ENCODE measurements at regions not wholly inside any gene's neighbourhood (a gene's known extent, or its start where the extent isn't known, plus 50 kb on each side); places are given as distances from the start of the nearest gene placed in this dataset.
A peak's percentile ranks its signal among the peaks of the same experiment; 100 is the strongest.
"Not testable (repeated sequence)": the region's sequence is repeated elsewhere in the genome, so short reads cannot be mapped to it uniquely, and the experiment has no call there.

DNA sequence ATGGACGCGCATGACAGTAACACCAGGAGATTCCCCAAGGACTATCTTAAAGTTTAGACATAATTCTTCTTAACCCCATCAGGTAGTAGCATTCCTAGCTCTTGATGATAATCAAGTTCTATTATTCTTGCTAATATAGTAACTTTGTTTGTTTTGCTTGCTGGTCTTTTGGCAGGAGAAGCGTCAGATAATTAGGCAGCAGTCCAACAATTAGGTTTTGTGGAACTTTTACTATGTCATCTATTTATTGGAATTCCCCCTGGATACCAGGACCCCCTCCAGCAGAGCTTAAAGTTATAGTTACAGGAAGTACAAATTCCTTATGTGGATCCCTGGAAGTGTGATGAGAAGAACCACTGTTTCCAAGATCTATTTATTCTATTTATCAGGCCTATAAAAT lies 1138.0 kb upstream of the FAM98A start:
- Histone ChIP-seq H3K4me3 (ENCODE audit: low read length) (no peak overlapping the region), H3K36me3 (ENCODE audit: control insufficient read depth, low read depth, low read length) (no peaks in the 10 kb centered on the region), H3K27me3 (ENCODE audit: control insufficient read depth, insufficient read depth, low read length) (no peaks in the 10 kb centered on the region), H3K27ac (ENCODE audit: low read length) (no peak overlapping the region), H3K4me1 (ENCODE audit: control insufficient read depth, low read depth, low read length) (peaks cover 27% of the 10 kb centered on the region), H3K9ac (ENCODE audit: low read length) (no peak overlapping the region), H3K9me3 (ENCODE audit: control insufficient read depth, low read depth, low read length) (no peaks in the 10 kb centered on the region)

GRCh38 chr2:34736482-34736881 lies 1137.4 kb upstream of the FAM98A start:
- Histone ChIP-seq H3K4me3 (ENCODE audit: low read length) (no peak overlapping the region), H3K4me1 (ENCODE audit: control insufficient read depth, low read depth, low read length) (peaks cover 27% of the 10 kb centered on the region), H3K9ac (ENCODE audit: low read length) (no peak overlapping the region), H3K9me3 (ENCODE audit: control insufficient read depth, low read depth, low read length) (no peaks in the 10 kb centered on the region), H3K36me3 (ENCODE audit: control insufficient read depth, low read depth, low read length) (no peaks in the 10 kb centered on the region), H3K27ac (ENCODE audit: low read length) (no peak overlapping the region), H3K27me3 (ENCODE audit: control insufficient read depth, insufficient read depth, low read length) (no peaks in the 10 kb centered on the region)

DNA sequence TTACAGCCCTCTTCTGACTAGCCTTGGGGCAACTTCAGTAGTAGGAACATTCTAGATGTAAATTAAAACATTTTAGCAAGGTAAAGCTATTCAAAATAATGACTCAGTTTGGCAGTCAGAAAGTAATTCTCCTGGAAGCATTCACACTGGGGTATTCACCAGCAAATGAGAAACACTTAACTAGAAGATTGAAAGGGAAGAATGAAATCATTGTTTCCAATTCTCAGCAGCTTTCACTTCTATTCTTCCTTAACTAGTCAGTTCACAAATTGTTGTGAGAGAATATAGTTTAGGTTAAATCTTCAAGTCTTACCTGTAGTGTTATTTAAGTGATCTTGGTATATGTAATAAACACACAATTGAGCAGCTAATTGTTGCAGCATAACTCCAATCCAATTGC lies 1135.6 kb upstream of the FAM98A start:
- Histone ChIP-seq H3K9ac (ENCODE audit: low read length) (no peak overlapping the region), H3K36me3 (ENCODE audit: control insufficient read depth, low read depth, low read length) (no peaks in the 10 kb centered on the region), H3K4me1 (ENCODE audit: control insufficient read depth, low read depth, low read length) (peaks cover 32% of the 10 kb centered on the region), H3K4me3 (ENCODE audit: low read length) (peak overlapping the region; percentile 22), H3K9me3 (ENCODE audit: control insufficient read depth, low read depth, low read length) (no peaks in the 10 kb centered on the region), H3K27ac (ENCODE audit: low read length) (peak overlapping the region; percentile 9), H3K27me3 (ENCODE audit: control insufficient read depth, insufficient read depth, low read length) (no peaks in the 10 kb centered on the region)

DNA sequence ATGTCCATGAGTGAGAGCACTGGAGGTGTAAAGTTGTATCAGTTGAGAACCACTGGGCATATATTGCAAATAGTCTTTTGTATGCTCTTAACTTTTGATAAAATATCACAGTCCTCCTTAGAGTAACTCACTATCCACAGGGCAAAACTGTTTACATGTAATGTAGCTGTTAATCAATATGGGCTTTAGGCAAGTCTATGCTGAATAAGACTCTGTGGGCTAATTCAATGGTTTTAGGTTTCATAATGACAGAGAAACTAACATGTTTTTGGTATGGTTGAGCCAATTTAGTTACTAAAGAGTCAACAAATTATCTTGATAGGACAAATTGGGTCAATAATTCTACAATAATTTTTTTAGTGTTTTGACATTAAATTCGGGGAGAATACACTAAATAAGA lies 1134.9 kb upstream of the FAM98A start:
- Histone ChIP-seq H3K9me3 (ENCODE audit: control insufficient read depth, low read depth, low read length) (no peaks in the 10 kb centered on the region), H3K27ac (ENCODE audit: low read length) (no peak overlapping the region), H3K36me3 (ENCODE audit: control insufficient read depth, low read depth, low read length) (no peaks in the 10 kb centered on the region), H3K4me1 (ENCODE audit: control insufficient read depth, low read depth, low read length) (peaks cover 32% of the 10 kb centered on the region), H3K9ac (ENCODE audit: low read length) (no peak overlapping the region), H3K4me3 (ENCODE audit: low read length) (peak overlapping the region; percentile 22), H3K27me3 (ENCODE audit: control insufficient read depth, insufficient read depth, low read length) (no peaks in the 10 kb centered on the region)

GRCh38 chr2:34731292-34731691 lies 1132.2 kb upstream of the FAM98A start:
- H3K27ac ChIP-seq (ENCODE audit: low read length): no peak overlapping the region
- no peaks in the 10 kb centered on the region for H3K9me3 ChIP-seq (ENCODE audit: control insufficient read depth, low read depth, low read length)
- H3K27me3 ChIP-seq (ENCODE audit: control insufficient read depth, insufficient read depth, low read length): no peaks in the 10 kb centered on the region
- no peak overlapping the region for H3K4me3 ChIP-seq (ENCODE audit: low read length)
- H3K9ac ChIP-seq (ENCODE audit: low read length): no peak overlapping the region
- H3K4me1 ChIP-seq (ENCODE audit: control insufficient read depth, low read depth, low read length): peaks cover 32% of the 10 kb centered on the region
- H3K36me3 ChIP-seq (ENCODE audit: control insufficient read depth, low read depth, low read length): no peaks in the 10 kb centered on the region

DNA sequence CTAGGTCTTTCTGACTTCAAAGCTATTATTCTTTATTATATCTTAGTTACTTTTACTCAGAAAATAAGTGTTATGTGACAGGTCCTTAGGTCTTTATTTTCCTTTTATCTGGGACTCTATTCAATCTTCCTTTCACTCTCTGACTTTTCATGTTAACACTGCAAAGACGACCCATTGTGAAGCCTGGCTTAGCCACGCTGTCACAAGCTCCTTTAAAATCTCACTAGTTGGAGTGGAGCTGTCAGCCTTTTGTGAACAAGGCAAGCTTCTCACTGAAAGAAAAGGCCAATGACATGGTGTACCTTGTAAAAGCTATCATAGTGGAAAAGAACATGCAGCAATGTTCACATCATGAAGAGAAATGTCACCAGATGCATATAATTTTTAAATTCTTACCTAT lies 1130.7 kb upstream of the FAM98A start:
- Histone ChIP-seq H3K4me1 (ENCODE audit: control insufficient read depth, low read depth, low read length) (peaks cover 22% of the 10 kb centered on the region), H3K36me3 (ENCODE audit: control insufficient read depth, low read depth, low read length) (no peaks in the 10 kb centered on the region), H3K9me3 (ENCODE audit: control insufficient read depth, low read depth, low read length) (no peaks in the 10 kb centered on the region), H3K27ac (ENCODE audit: low read length) (no peak overlapping the region), H3K4me3 (ENCODE audit: low read length) (no peak overlapping the region), H3K9ac (ENCODE audit: low read length) (no peak overlapping the region), H3K27me3 (ENCODE audit: control insufficient read depth, insufficient read depth, low read length) (no peaks in the 10 kb centered on the region)

GRCh38 chr2:34724107-34724506 lies 1125.0 kb upstream of the FAM98A start:
- H3K9ac ChIP-seq (ENCODE audit: low read length): no peak overlapping the region
- H3K27me3 ChIP-seq (ENCODE audit: control insufficient read depth, insufficient read depth, low read length): no peaks in the 10 kb centered on the region
- H3K4me3 ChIP-seq (ENCODE audit: low read length): no peak overlapping the region
- H3K4me1 ChIP-seq (ENCODE audit: control insufficient read depth, low read depth, low read length): no peaks in the 10 kb centered on the region
- H3K36me3 ChIP-seq (ENCODE audit: control insufficient read depth, low read depth, low read length): no peaks in the 10 kb centered on the region
- no peak overlapping the region for H3K27ac ChIP-seq (ENCODE audit: low read length)
- H3K9me3 ChIP-seq (ENCODE audit: control insufficient read depth, low read depth, low read length): no peaks in the 10 kb centered on the region

DNA sequence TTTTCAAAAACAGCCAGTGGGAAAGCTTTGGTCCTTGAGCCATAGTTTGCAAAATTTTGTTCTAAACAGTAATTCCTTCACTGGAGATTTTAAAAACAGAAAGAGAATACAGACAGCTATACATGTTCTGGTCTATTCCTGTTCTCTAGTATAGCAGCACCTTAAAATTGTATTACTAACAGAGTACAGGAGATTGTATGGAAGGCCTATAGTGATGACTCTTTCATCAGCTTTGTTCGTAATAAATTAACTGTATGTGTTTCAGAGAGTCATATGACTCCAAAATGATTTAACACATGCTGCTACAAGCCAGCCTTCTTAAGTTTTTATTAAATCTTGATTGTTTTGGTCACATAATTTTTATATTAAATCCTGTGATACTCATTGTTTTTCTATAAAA lies 1124.6 kb upstream of the FAM98A start:
- Histone ChIP-seq H3K27me3 (ENCODE audit: control insufficient read depth, insufficient read depth, low read length) (no peaks in the 10 kb centered on the region), H3K9me3 (ENCODE audit: control insufficient read depth, low read depth, low read length) (no peaks in the 10 kb centered on the region), H3K4me3 (ENCODE audit: low read length) (no peak overlapping the region), H3K36me3 (ENCODE audit: control insufficient read depth, low read depth, low read length) (no peaks in the 10 kb centered on the region), H3K27ac (ENCODE audit: low read length) (no peak overlapping the region), H3K4me1 (ENCODE audit: control insufficient read depth, low read depth, low read length) (no peaks in the 10 kb centered on the region), H3K9ac (ENCODE audit: low read length) (no peak overlapping the region)

DNA sequence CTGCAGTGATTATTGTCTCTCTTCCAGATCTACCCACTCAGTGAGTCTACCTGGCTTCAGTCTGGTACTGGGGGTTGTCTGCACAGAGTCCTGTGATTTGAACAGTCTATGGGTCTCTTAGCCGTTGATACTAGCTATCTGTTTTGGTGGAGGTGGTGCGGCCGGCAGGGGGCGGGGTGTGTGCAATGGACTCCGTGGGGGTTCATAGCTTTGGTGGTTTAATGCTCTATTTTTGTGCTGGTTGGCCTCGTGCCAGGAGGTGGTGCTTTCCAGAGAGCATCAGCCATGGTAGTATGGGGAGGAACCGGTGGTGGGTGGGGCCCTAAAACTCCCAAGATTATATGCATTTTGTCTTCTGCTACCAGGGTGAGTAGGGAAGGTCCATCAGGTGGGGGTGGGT lies 1120.1 kb upstream of the FAM98A start:
- Histone ChIP-seq H3K4me1 (ENCODE audit: control insufficient read depth, low read depth, low read length) (peaks cover 7% of the 10 kb centered on the region), H3K27ac (ENCODE audit: low read length) (no peak overlapping the region), H3K9me3 (ENCODE audit: control insufficient read depth, low read depth, low read length) (no peaks in the 10 kb centered on the region), H3K27me3 (ENCODE audit: control insufficient read depth, insufficient read depth, low read length) (no peaks in the 10 kb centered on the region), H3K36me3 (ENCODE audit: control insufficient read depth, low read depth, low read length) (no peaks in the 10 kb centered on the region), H3K4me3 (ENCODE audit: low read length) (no peak overlapping the region), H3K9ac (ENCODE audit: low read length) (no peak overlapping the region)

GRCh38 chr2:34705551-34706247 lies 1106.6 kb upstream of the FAM98A start:
- no peak overlapping the region for H3K27ac ChIP-seq (ENCODE audit: low read length)
- H3K4me3 ChIP-seq (ENCODE audit: low read length): no peak overlapping the region
- H3K36me3 ChIP-seq (ENCODE audit: control insufficient read depth, low read depth, low read length): no peaks in the 10 kb centered on the region
- no peaks in the 10 kb centered on the region for H3K27me3 ChIP-seq (ENCODE audit: control insufficient read depth, insufficient read depth, low read length)
- H3K9ac ChIP-seq (ENCODE audit: low read length): no peak overlapping the region
- H3K9me3 ChIP-seq (ENCODE audit: control insufficient read depth, low read depth, low read length): no peaks in the 10 kb centered on the region
- no peaks in the 10 kb centered on the region for H3K4me1 ChIP-seq (ENCODE audit: control insufficient read depth, low read depth, low read length)

DNA sequence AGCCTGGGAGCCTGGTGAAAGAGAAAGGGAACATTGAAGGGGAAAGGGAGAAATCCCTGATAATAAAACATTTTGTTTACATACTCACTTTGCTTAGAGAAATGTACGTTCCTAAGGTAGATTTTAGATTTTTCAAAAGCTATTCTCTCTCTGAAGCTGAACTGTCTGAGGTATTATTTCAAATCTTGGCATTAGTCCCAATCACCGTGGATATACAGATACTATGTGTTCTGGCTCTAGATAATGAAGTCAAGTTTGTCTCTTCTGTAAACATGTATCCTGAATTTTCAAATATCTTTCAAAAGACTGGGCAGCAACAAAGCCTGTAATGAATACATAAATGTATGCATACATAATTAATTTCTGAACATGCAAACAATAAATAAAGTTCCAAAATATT lies 1104.2 kb upstream of the FAM98A start:
- H3K4me1 ChIP-seq (ENCODE audit: control insufficient read depth, low read depth, low read length): no peaks in the 10 kb centered on the region
- no peaks in the 10 kb centered on the region for H3K9me3 ChIP-seq (ENCODE audit: control insufficient read depth, low read depth, low read length)
- no peak overlapping the region for H3K27ac ChIP-seq (ENCODE audit: low read length)
- H3K27me3 ChIP-seq (ENCODE audit: control insufficient read depth, insufficient read depth, low read length): no peaks in the 10 kb centered on the region
- no peak overlapping the region for H3K4me3 ChIP-seq (ENCODE audit: low read length)
- H3K9ac ChIP-seq (ENCODE audit: low read length): no peak overlapping the region
- H3K36me3 ChIP-seq (ENCODE audit: control insufficient read depth, low read depth, low read length): no peaks in the 10 kb centered on the region

DNA sequence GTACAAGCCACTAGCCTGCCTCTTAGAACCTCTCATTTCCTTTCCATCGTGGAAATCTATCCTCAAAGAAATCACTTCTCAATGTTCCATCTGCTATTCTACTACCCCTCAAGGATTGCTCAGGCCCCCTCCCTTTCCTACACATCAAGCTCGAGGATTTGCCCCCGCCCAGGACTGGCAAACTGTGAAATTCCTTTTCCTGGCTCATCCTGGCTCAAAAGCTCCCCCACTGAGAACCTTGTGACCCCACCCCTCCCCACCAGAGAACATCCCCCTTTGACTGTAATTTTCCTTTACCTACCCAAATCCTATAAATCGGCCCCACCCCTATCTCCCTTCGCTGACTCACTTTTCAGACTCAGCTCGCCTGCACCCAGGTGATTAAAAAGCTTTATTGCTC lies 1103.3 kb upstream of the FAM98A start:
- not testable (repeated sequence) for H3K9me3 ChIP-seq (ENCODE audit: control insufficient read depth, low read depth, low read length); H3K27ac ChIP-seq (ENCODE audit: low read length); H3K9ac ChIP-seq (ENCODE audit: low read length); H3K4me3 ChIP-seq (ENCODE audit: low read length); H3K27me3 ChIP-seq (ENCODE audit: control insufficient read depth, insufficient read depth, low read length); H3K4me1 ChIP-seq (ENCODE audit: control insufficient read depth, low read depth, low read length); H3K36me3 ChIP-seq (ENCODE audit: control insufficient read depth, low read depth, low read length)
